K562 (cell line): ENCODE measurements at regions not wholly inside any gene's neighbourhood (a gene's known extent, or its start where the extent isn't known, plus 50 kb on each side); places are given as distances from the start of the nearest gene placed in this dataset.

Experiments
- ATAC-seq: fragments of 200-7000 bp; cut with Tn5 transposase; 3 replicates; pipeline ENCODE4 v1.9.1; 2020; ENCODE audit warnings: moderate library complexity
- BruUV-seq: library from RNA; stranded (reverse); fragments of 400-500 nt; replicated peaks from 2 replicates; lab custom pipeline; 2021; lab: Mats Ljungman, UMichigan
- CTCF ChIA-PET: fragments of 300-600 bp; formaldehyde crosslinking; extraction: SDS; loops from one replicate; lab custom pipeline; 2021; ENCODE audit warnings: low intra/inter-chr PET ratio; lab: Yijun Ruan, JAX
- POLR2A ChIA-PET: fragments of 300-600, 350-650 bp; sonication (Branson Sonifier 250); formaldehyde crosslinking; extraction: SDS; loops from one replicate; lab custom pipeline; 2021; ENCODE audit warnings: antibody characterized with exemption, inconsistent platforms; lab: Yijun Ruan, JAX
- DNase-seq, 4 experiments: peaks; one replicate each; pipeline versions ENCODE4 v3.0.0 to v3.0.0-alpha.2; 2011 to 2018; ENCODE audit warnings: low spot score in 3 of 4, mixed read lengths in 3 of 4; ENCODE audit errors: extremely low read depth in 1 of 4
- FAIRE-seq: peaks from 2 replicates; lab custom pipeline; 2011; peaks lifted over from hg19 to GRCh38; lab: Jason Lieb, UNC
- H2AFZ ChIP-seq: 2 replicates; pipeline ENCODE4 v1.6.0; 2011; ENCODE audit warnings: low read depth, low read length, control low read depth, inconsistent platforms
- H3K27ac ChIP-seq: fragments of 200-600 bp; 3 replicates; pipeline ENCODE4 v1.8.0; 2011; ENCODE audit warnings: low read depth, mild to moderate bottlenecking, control low read depth, inconsistent platforms, low read length, moderate library complexity, mixed read lengths; ENCODE audit errors: extremely low read depth
- H3K27me3 ChIP-seq, 2 experiments: fragments of 300-600 bp in 1 of 2; 2 replicates in 1 of 2; 3 replicates in 1 of 2; pipeline versions ENCODE4 v1.6.0 to v1.8.0; 2011; ENCODE audit warnings: inconsistent platforms in 2 of 2, low read length in 2 of 2, mild to moderate bottlenecking in 1 of 2, mixed read lengths in 1 of 2, moderate library complexity in 1 of 2; ENCODE audit not compliant: control insufficient read depth in 2 of 2, insufficient read depth in 2 of 2
- H3K36me3 ChIP-seq: fragments of 300-600 bp; 3 replicates; pipeline ENCODE4 v1.8.0; 2011; ENCODE audit warnings: mild to moderate bottlenecking, low read length, inconsistent platforms; ENCODE audit not compliant: control insufficient read depth, insufficient read depth
- H3K4me1 ChIP-seq, 2 experiments: fragments of 200-600 bp in 1 of 2; replicated peaks in 1 of 2; 2 replicates in 1 of 2; 3 replicates in 1 of 2; pipeline versions ENCODE4 v1.5.1 to v1.8.0; 2011; ENCODE audit warnings: inconsistent platforms in 2 of 2, low read length in 2 of 2, mild to moderate bottlenecking in 1 of 2, mixed read lengths in 1 of 2, moderate library complexity in 1 of 2; ENCODE audit not compliant: control insufficient read depth in 2 of 2, insufficient read depth in 2 of 2
- H3K4me2 ChIP-seq: 2 replicates; pipeline ENCODE4 v1.6.1; 2011; ENCODE audit warnings: low read length, control low read depth, inconsistent platforms, mixed read lengths; ENCODE audit not compliant: insufficient read depth
- H3K4me3 ChIP-seq: fragments of 200-600 bp; sonication (generic), shearing (Covaris generic); 2 replicates; pipeline ENCODE4 v1.5.1; 2016; ENCODE audit warnings: control low read depth, inconsistent platforms
- H3K79me2 ChIP-seq: fragments of 200-600 bp; 3 replicates; pipeline ENCODE4 v1.8.0; 2011; ENCODE audit warnings: low read length, inconsistent platforms; ENCODE audit not compliant: control insufficient read depth, insufficient read depth
- H3K9ac ChIP-seq, 2 experiments: 2 replicates each; pipeline versions ENCODE4 v1.6.0 to v1.6.1; 2011; ENCODE audit warnings: low read depth in 2 of 2, low read length in 2 of 2, control low read depth in 1 of 2, inconsistent platforms in 1 of 2, mild to moderate bottlenecking in 1 of 2, mixed read lengths in 1 of 2; ENCODE audit not compliant: insufficient read depth in 1 of 2
- H3K9me1 ChIP-seq: one replicate; pipeline ENCODE4 v1.6.0; 2011; ENCODE audit warnings: inconsistent platforms, mild to moderate bottlenecking, low read length, moderate library complexity; ENCODE audit not compliant: control insufficient read depth, insufficient read depth
- H3K9me3 ChIP-seq: replicated peaks from 2 replicates; pipeline ENCODE4 v1.5.1; 2011; ENCODE audit warnings: low read depth, low read length, inconsistent platforms; ENCODE audit not compliant: control insufficient read depth, insufficient read depth
- H4K20me1 ChIP-seq: replicated peaks from 2 replicates; pipeline ENCODE4 v1.6.1; 2011; ENCODE audit warnings: low read length, inconsistent platforms, mixed read lengths; ENCODE audit not compliant: control insufficient read depth, insufficient read depth
- CBFA2T2 ChIP-seq: fragments of 450-650 bp; conservative IDR thresholded peaks from 2 replicates; pipeline ENCODE4 v1.6.1; 2017; ENCODE audit warnings: mild to moderate bottlenecking
- CCAR2 ChIP-seq: fragments of 200-400 bp; formaldehyde crosslinking; IDR thresholded peaks from 2 replicates; pipeline ENCODE4 v1.6.1; 2017; ENCODE audit warnings: mild to moderate bottlenecking, low read depth, low read length
- HDAC1 ChIP-seq, 2 experiments: fragments of 450-650 bp; IDR thresholded peaks; 2 replicates each; pipeline ENCODE4 v1.6.1; 2016 to 2017; ENCODE audit warnings: inconsistent platforms in 1 of 2, mild to moderate bottlenecking in 1 of 2, moderate library complexity in 1 of 2
- NR1H2 ChIP-seq: sonication (generic); formaldehyde crosslinking; IDR thresholded peaks from 2 replicates; pipeline ENCODE4 v1.4.0; 2020; ENCODE audit warnings: mild to moderate bottlenecking, missing genetic modification reagents
- SIRT6 ChIP-seq: IDR thresholded peaks from one replicate; pipeline ENCODE4 v1.6.1; 2012; ENCODE audit warnings: low read depth, mild to moderate bottlenecking, control low read depth, inconsistent platforms, low read length, moderate library complexity
- TEAD1 ChIP-seq, 2 experiments: fragments of 450-650 bp in 1 of 2; sonication (generic) in 1 of 2; formaldehyde crosslinking; IDR thresholded peaks; 2 replicates each; pipeline versions ENCODE4 v1.4.0 to v1.8.0; 2020 to 2022; ENCODE audit warnings: mild to moderate bottlenecking in 2 of 2, missing genetic modification reagents in 1 of 2
- TFAM ChIP-seq: fragments of 250-450 bp; sonication (Bioruptor Pico); conservative IDR thresholded peaks from 2 replicates; pipeline ENCODE4 v1.5.0; 2021; ENCODE audit warnings: mild to moderate bottlenecking, moderate library complexity
- ZNF143 ChIP-seq: sonication (generic); formaldehyde crosslinking; IDR thresholded peaks from 2 replicates; pipeline ENCODE4 v1.9.0; 2022; ENCODE audit warnings: mild to moderate bottlenecking, missing genetic modification reagents
- ZNF175 ChIP-seq: fragments of 200-800 bp; sonication (Bioruptor generic); IDR thresholded peaks from 2 replicates; pipeline ENCODE4 v1.6.1; 2016; ENCODE audit warnings: low read depth, mild to moderate bottlenecking, missing genetic modification characterization, missing compliant biosample characterization
- in situ Hi-C: fragments of 300-500 bp; cut with MboI; formaldehyde crosslinking; loops from 4 replicates; pipeline ENCODE4 v1.15.0; 2018; ENCODE audit warnings: inconsistent platforms, mixed read lengths
- intact Hi-C: fragments of 100-400 bp; cut with micrococcal nuclease; formaldehyde crosslinking; loops from 2 replicates; pipeline ENCODE4 v1.14.2; 2022

DNA sequence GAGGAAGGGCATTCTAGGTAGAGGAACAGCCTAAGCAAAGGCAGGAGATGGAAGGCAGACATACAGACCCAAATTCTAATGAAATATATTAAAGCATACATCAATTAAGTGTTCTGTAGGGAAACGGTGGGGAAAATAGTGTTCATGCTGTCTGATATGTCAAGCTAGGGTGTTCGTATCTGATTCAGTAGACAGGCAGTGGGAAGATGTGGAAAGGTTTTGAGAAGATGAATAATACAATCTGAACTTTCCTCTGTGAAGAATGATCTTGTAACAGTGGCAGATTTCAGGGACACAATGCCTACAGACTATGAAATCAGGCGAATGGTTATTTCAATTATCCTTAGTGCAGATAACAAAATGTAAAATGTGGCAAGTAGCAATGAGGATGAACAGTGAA is 594.2 kb downstream of the KCTD12 start (continued):
- TF ChIP-seq ZNF175 (CRISPR knock-in tag) (no peak), CCAR2 (no peak)

DNA sequence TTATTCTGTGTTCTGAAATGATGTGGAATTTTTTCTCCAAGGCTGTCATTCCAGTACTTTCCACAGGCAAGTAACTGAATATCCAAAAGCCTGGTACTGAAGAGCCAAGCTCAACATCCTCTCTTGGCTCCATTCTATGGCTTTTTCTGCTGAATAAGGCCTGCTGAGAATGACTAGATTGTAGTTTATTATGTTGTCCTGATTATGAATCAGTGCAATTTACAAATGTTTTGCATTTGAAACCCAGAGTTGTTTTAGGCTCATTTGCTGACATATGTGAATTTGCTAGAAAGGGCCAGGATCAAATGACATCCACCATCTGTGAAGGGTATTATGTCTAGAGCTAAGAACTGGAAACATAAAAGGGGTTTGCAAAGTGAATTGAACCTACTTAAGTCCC is 596.6 kb downstream of the KCTD12 start:
- CTCF ChIA-PET: no interaction called here
- H3K27me3 ChIP-seq: no peaks in the 10 kb centered on the region
- H4K20me1 ChIP-seq: no peaks in the 10 kb centered on the region
- H2AFZ ChIP-seq: no peak overlapping the region
- FAIRE-seq (no peak), DNase-seq (no peak), ATAC-seq (no peak)
- no peaks in the 10 kb centered on the region for H3K79me2 ChIP-seq
- no peak for TF ChIP-seq SIRT6
- TF ChIP-seq ZNF143: no peak
- no peak for TF ChIP-seq TFAM (CRISPR knock-in tag)
- no peak for TF ChIP-seq HDAC1 (IDR thresholded peaks at IDR 0.05)
- no peak for TF ChIP-seq NR1H2 (CRISPR knock-in tag)
- no peak for TF ChIP-seq TEAD1 (CRISPR knock-in tag; IDR thresholded peaks at IDR 0.05)
- TF ChIP-seq CBFA2T2: no peak
- no peaks in the 10 kb centered on the region for H3K9me1 ChIP-seq
- POLR2A ChIA-PET: no interaction called here
- no peaks in the 10 kb centered on the region for H3K4me1 ChIP-seq
- H3K4me3 ChIP-seq: no peak overlapping the region
- no TSS peak for BruUV-seq
- H3K9ac ChIP-seq: no peak overlapping the region
- no peak overlapping the region for H3K27ac ChIP-seq
- in situ Hi-C loops: no loop called here
- H3K9me3 ChIP-seq: no peaks in the 10 kb centered on the region
- H3K4me2 ChIP-seq: no peak overlapping the region
- H3K36me3 ChIP-seq: no peaks in the 10 kb centered on the region
- intact Hi-C loops: no loop called here
